ENCODE measurements at regions not wholly inside any gene's neighbourhood (a gene's known extent, or its start where the extent isn't known, plus 50 kb on each side); places are given as distances from the start of the nearest gene placed in this dataset.

DNA sequence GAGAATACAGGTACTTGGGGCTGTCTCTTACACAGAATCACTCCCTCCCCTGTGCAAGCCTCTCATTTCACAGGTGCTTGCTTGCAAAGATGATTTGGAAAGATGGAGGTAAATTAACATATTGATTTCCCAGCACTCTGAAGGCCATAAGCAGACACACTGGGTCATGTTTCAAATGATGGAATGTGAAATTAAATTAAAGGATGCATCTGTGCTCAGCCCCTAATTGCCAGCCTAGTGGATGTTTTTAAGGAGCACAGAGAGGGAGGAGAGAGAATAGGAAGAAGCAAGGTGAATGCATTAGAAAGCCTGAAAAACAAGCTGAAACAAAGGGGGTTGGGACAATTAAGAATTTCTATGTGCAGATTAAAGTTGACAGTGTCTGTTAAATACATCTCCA lies 96.1 kb upstream of the GRIP1 start:
- TF ChIP-seq JUNB (IDR thresholded peaks at IDR 0.05; ENCODE audit: unreplicated experiment) = no peak
- TF ChIP-seq, protein P1, sequence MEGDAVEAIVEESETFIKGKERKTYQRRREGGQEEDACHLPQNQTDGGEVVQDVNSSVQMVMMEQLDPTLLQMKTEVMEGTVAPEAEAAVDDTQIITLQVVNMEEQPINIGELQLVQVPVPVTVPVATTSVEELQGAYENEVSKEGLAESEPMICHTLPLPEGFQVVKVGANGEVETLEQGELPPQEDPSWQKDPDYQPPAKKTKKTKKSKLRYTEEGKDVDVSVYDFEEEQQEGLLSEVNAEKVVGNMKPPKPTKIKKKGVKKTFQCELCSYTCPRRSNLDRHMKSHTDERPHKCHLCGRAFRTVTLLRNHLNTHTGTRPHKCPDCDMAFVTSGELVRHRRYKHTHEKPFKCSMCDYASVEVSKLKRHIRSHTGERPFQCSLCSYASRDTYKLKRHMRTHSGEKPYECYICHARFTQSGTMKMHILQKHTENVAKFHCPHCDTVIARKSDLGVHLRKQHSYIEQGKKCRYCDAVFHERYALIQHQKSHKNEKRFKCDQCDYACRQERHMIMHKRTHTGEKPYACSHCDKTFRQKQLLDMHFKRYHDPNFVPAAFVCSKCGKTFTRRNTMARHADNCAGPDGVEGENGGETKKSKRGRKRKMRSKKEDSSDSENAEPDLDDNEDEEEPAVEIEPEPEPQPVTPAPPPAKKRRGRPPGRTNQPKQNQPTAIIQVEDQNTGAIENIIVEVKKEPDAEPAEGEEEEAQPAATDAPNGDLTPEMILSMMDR (conservative IDR thresholded peaks at IDR 0.05; ENCODE audit: low read depth in 2 of 2) = no peak
- TF ChIP-seq, protein P2, sequence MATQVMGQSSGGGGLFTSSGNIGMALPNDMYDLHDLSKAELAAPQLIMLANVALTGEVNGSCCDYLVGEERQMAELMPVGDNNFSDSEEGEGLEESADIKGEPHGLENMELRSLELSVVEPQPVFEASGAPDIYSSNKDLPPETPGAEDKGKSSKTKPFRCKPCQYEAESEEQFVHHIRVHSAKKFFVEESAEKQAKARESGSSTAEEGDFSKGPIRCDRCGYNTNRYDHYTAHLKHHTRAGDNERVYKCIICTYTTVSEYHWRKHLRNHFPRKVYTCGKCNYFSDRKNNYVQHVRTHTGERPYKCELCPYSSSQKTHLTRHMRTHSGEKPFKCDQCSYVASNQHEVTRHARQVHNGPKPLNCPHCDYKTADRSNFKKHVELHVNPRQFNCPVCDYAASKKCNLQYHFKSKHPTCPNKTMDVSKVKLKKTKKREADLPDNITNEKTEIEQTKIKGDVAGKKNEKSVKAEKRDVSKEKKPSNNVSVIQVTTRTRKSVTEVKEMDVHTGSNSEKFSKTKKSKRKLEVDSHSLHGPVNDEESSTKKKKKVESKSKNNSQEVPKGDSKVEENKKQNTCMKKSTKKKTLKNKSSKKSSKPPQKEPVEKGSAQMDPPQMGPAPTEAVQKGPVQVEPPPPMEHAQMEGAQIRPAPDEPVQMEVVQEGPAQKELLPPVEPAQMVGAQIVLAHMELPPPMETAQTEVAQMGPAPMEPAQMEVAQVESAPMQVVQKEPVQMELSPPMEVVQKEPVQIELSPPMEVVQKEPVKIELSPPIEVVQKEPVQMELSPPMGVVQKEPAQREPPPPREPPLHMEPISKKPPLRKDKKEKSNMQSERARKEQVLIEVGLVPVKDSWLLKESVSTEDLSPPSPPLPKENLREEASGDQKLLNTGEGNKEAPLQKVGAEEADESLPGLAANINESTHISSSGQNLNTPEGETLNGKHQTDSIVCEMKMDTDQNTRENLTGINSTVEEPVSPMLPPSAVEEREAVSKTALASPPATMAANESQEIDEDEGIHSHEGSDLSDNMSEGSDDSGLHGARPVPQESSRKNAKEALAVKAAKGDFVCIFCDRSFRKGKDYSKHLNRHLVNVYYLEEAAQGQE (IDR thresholded peaks at IDR 0.05; ENCODE audit: unreplicated experiment) = no peak
- no peak for TF ChIP-seq EZH2 (IDR thresholded peaks at IDR 0.05; ENCODE audit: low read depth, unreplicated experiment)
